C1 segment of cervical spinal cord (tissue), 14 donors: ENCODE measurements at regions not wholly inside any gene's neighbourhood (a gene's known extent, or its start where the extent isn't known, plus 50 kb on each side); places are given as distances from the start of the nearest gene placed in this dataset.
"Not testable (repeated sequence)": the region's sequence is repeated elsewhere in the genome, so short reads cannot be mapped to it uniquely, and the experiment has no call there.

Experiments used
- DNase-seq, 14 donors: peaks; one replicate each; lab custom pipeline; 2025; lab: John Stamatoyannopoulos, UW

DNA sequence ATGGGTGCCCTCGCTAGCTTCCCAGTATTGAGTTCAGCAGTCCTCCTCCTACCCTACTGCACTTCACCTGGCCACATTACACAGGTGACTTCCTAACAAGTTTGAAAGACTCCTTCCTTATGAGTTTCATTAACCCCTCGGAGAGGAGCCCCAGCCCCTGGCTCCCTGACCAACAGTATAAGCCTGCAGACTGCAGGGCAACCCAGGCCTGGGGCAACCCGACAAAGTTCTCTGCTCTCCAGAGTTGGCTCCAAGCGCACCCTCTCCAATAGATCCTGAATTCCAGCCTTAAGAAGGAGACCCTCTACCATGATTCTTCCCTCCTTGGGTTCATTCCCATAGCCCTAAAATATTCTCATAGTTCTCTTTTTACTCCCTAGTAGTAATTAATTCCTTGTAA is 1162.8 kb upstream of the TMEFF2 start:
- no peak for DNase-seq

GRCh38 chr2:193352665-193353242 is 1158.0 kb upstream of the TMEFF2 start:
- not testable (repeated sequence) for DNase-seq

GRCh38 chr2:193350509-193350908 is 1155.8 kb upstream of the TMEFF2 start:
- DNase-seq: no peak

DNA sequence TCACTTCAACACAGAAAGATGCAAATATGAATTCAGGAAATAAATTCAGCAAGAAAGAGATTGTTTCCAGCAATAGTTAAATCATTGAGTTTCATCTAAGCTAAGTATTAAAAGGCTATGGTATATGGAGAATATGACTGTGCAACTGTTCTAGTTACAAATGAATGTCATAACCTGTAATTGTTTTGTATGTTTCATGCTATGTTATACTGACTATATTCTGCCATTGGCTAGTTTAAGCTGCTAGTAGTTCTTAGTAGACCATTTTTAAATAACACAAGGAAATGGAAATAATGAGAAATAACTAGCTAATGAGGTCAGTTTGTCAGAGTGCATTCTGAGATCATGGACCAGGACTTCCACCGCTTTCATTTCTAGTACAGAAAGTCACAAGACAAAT is 1154.9 kb upstream of the TMEFF2 start:
- no peak for DNase-seq

- no peak for DNase-seq
Measured at GRCh38 chr2:193348055-193348454, 1153.3 kb upstream of the TMEFF2 start.

DNA sequence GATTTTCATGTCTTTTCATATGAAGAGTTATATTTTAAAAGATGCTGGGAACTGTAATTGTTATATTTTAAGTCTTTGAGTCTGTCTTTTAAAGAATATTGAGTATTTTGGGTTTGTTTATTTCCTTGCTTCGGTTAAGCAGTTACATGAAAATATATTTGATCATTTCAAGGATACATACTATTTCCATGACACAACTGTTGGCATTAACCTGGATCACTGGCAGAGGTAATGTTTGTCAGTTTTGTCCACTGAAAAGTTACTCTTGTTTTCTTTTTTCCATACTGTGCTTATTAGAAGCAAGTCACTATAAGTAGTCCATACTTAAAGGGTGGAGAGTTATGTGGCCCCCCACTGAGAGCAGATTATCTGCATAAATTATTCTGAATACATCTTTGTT is 1142.0 kb upstream of the TMEFF2 start:
- DNase-seq: no peak

GRCh38 chr2:193334401-193334800 is 1139.7 kb upstream of the TMEFF2 start:
- no peak for DNase-seq

- DNase-seq: no peak
Measured at GRCh38 chr2:193333539-193333938, 1138.8 kb upstream of the TMEFF2 start.

GRCh38 chr2:193332941-193333340 is 1138.2 kb upstream of the TMEFF2 start:
- DNase-seq: no peak

GRCh38 chr2:193331676-193332075 is 1136.9 kb upstream of the TMEFF2 start:
- no peak for DNase-seq

DNA sequence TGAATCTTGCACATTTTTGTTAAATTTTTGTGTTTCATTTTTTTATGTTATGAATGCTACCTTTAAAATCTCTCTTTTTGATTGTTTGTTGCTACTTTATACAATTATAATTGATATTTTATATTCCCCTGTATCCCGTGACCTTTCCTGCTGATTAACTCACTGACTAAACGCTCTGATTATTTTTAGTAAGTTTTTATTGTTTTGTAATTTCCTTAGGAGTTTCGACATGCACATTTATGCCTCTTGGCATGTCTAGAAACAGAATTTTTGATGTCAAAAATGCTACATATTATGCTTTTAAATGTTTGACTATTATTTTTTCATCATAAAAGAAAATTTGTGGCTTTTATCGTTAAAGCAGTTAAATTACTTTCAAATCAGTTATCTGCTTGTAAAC is 1131.6 kb upstream of the TMEFF2 start:
- no peak for DNase-seq

- DNase-seq: no peak
Measured at GRCh38 chr2:193315428-193316091, 1120.8 kb upstream of the TMEFF2 start.

- no peak for DNase-seq
Measured at GRCh38 chr2:193303464-193303863, 1108.7 kb upstream of the TMEFF2 start.

GRCh38 chr2:193294371-193294770 is 1099.6 kb upstream of the TMEFF2 start:
- DNase-seq: no peak

- no peak for DNase-seq
Measured at GRCh38 chr2:193279361-193279760, 1084.6 kb upstream of the TMEFF2 start.

GRCh38 chr2:193276988-193277387 is 1082.3 kb upstream of the TMEFF2 start:
- peak in 1 of 14 donors; percentile 1 for DNase-seq

- no peak for DNase-seq
Measured at GRCh38 chr2:193276560-193276959, 1081.8 kb upstream of the TMEFF2 start.

- DNase-seq: no peak
Measured at GRCh38 chr2:193276069-193276468, 1081.3 kb upstream of the TMEFF2 start.

- DNase-seq: no peak
Measured at GRCh38 chr2:193272011-193272410, 1077.3 kb upstream of the TMEFF2 start.

- DNase-seq: no peak
Measured at GRCh38 chr2:193270816-193271215, 1076.1 kb upstream of the TMEFF2 start.

DNA sequence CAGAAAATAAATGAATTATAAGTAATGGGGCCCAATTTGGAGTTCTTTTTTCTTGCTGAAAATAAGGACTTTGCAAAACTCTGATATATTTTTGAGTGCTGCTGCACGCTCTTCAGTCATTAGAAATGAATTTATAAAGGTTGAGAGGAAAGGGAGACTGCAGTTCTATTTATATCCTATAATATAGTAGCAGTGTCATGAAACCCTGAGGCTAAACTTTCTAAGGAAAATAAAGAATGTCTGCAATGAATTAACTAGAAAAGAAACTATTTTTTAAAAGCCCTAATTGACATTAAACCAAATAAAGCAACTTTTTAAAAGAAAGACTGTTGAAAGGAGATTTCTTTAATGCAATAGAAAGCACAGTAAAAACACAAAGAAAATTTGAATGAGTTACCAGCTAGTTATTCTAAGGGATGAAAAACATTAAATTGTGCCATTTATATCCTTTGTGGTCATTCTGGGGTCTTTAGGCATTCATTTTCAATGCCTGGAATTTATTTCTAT is 1072.8 kb upstream of the TMEFF2 start:
- no peak for DNase-seq

- no peak for DNase-seq
Measured at GRCh38 chr2:193253014-193253530, 1058.3 kb upstream of the TMEFF2 start.

GRCh38 chr2:193251909-193252308 is 1057.2 kb upstream of the TMEFF2 start:
- DNase-seq: no peak
